HG02981 (cell line): ENCODE measurements at regions not wholly inside any gene's neighbourhood (a gene's known extent, or its start where the extent isn't known, plus 50 kb on each side); places are given as distances from the start of the nearest gene placed in this dataset.

Experiments
- ATAC-seq: cut with Tn5 transposase; IDR thresholded peaks from one replicate; pipeline ENCODE4 v1.9.1; 2021; ENCODE audit warnings: mild to moderate bottlenecking, moderate library complexity; ENCODE audit not compliant: unreplicated experiment

GRCh38 chr3:177753451-177754155 is 556.3 kb upstream of the TBL1XR1 start:
- ATAC-seq = no peak

GRCh38 chr3:177754508-177754921 is 557.2 kb upstream of the TBL1XR1 start:
- no peak for ATAC-seq

GRCh38 chr3:177758126-177758525 is 560.8 kb upstream of the TBL1XR1 start:
- no peak for ATAC-seq

GRCh38 chr3:177760803-177761202 is 563.5 kb upstream of the TBL1XR1 start:
- no peak for ATAC-seq

- no peak for ATAC-seq
Observed at GRCh38 chr3:177764377-177764912, 567.2 kb upstream of the TBL1XR1 start.

GRCh38 chr3:177764933-177765332 is 567.7 kb upstream of the TBL1XR1 start:
- no peak for ATAC-seq

GRCh38 chr3:177770383-177771230 is 573.3 kb upstream of the TBL1XR1 start:
- no peak for ATAC-seq

- ATAC-seq = no peak
Observed at GRCh38 chr3:177771780-177772179, 574.5 kb upstream of the TBL1XR1 start.

GRCh38 chr3:177772908-177773557 is 575.8 kb upstream of the TBL1XR1 start:
- ATAC-seq = no peak

- no peak for ATAC-seq
Observed at GRCh38 chr3:177773717-177774116, 576.4 kb upstream of the TBL1XR1 start.

- ATAC-seq = no peak
Observed at GRCh38 chr3:177776661-177777101, 579.4 kb upstream of the TBL1XR1 start.

- ATAC-seq = peak; percentile 88
Observed at GRCh38 chr3:177777699-177778098, 580.4 kb upstream of the TBL1XR1 start.

- no peak for ATAC-seq
Observed at GRCh38 chr3:177778633-177779032, 581.4 kb upstream of the TBL1XR1 start.

- ATAC-seq = no peak
Observed at GRCh38 chr3:177781686-177782161, 584.4 kb upstream of the TBL1XR1 start.

GRCh38 chr3:177783338-177783737 is 586.1 kb upstream of the TBL1XR1 start:
- no peak for ATAC-seq

- ATAC-seq = no peak
Observed at GRCh38 chr3:177783767-177784166, 586.5 kb upstream of the TBL1XR1 start.

- peak; percentile 67 for ATAC-seq
Observed at GRCh38 chr3:177787279-177788041, 590.2 kb upstream of the TBL1XR1 start.

GRCh38 chr3:177789500-177789899 is 592.2 kb upstream of the TBL1XR1 start:
- ATAC-seq = no peak

GRCh38 chr3:177792311-177793030 is 595.2 kb upstream of the TBL1XR1 start:
- no peak for ATAC-seq

GRCh38 chr3:177793451-177793850 is 596.2 kb upstream of the TBL1XR1 start:
- no peak for ATAC-seq
